ENCODE measurements at regions not wholly inside any gene's neighbourhood (a gene's known extent, or its start where the extent isn't known, plus 50 kb on each side); places are given as distances from the start of the nearest gene placed in this dataset.

- TF ChIP-seq MAX (IDR thresholded peaks at IDR 0.05; ENCODE audit: low read depth, low read length) (no peak), CTCF (IDR thresholded peaks at IDR 0.05; ENCODE audit: low read depth, low read length) (no peak), POLR2A (IDR thresholded peaks at IDR 0.05; ENCODE audit: extremely low read depth, insufficient read length) (no peak), MYC (IDR thresholded peaks at IDR 0.05; ENCODE audit: low read depth, low read length) (no peak)
Measured at GRCh38 chr3:117005911-117006522, 296.4 kb downstream of the TUSC7 start.
